ENCODE measurements at regions not wholly inside any gene's neighbourhood (a gene's known extent, or its start where the extent isn't known, plus 50 kb on each side); places are given as distances from the start of the nearest gene placed in this dataset.

- no peak for DNase-seq (ENCODE audit: low read depth)
- H3K4me3 ChIP-seq (ENCODE audit: control insufficient read depth, low read depth, low read length), result no peak overlapping the region
- TF ChIP-seq CTCF (IDR thresholded peaks at IDR 0.05; ENCODE audit: control insufficient read depth, insufficient read depth, low read depth, low read length, missing control alignments), result no peak
Observed at GRCh38 chr14:66383257-66383656, 102.9 kb upstream of the CCDC196 start.

- TF ChIP-seq CTCF (IDR thresholded peaks at IDR 0.05; ENCODE audit: control insufficient read depth, insufficient read depth, low read depth, low read length, missing control alignments), result no peak
- no peak for DNase-seq (ENCODE audit: low read depth)
- H3K4me3 ChIP-seq (ENCODE audit: control insufficient read depth, low read depth, low read length), result no peak overlapping the region
Observed at GRCh38 chr14:66383771-66384170, 102.4 kb upstream of the CCDC196 start.

- no peak for DNase-seq (ENCODE audit: low read depth)
Observed at GRCh38 chr14:66388516-66388915, 97.7 kb upstream of the CCDC196 start.

GRCh38 chr14:66389481-66389880, 96.7 kb upstream of the CCDC196 start:
- no peak overlapping the region for H3K4me3 ChIP-seq (ENCODE audit: control insufficient read depth, low read depth, low read length)
- no peak for DNase-seq (ENCODE audit: low read depth)
- TF ChIP-seq CTCF (IDR thresholded peaks at IDR 0.05; ENCODE audit: control insufficient read depth, insufficient read depth, low read depth, low read length, missing control alignments), result no peak

More at GRCh38 chr14:66388516-66388915, 97.7 kb upstream of the CCDC196 start:
- TF ChIP-seq CTCF (IDR thresholded peaks at IDR 0.05; ENCODE audit: control insufficient read depth, insufficient read depth, low read depth, low read length, missing control alignments), result no peak
- H3K4me3 ChIP-seq (ENCODE audit: control insufficient read depth, low read depth, low read length), result no peak overlapping the region

GRCh38 chr14:66395300-66395699, 90.9 kb upstream of the CCDC196 start:
- DNase-seq (ENCODE audit: low read depth), result no peak
- no peak for TF ChIP-seq CTCF (IDR thresholded peaks at IDR 0.05; ENCODE audit: control insufficient read depth, insufficient read depth, low read depth, low read length, missing control alignments)
- no peak overlapping the region for H3K4me3 ChIP-seq (ENCODE audit: control insufficient read depth, low read depth, low read length)

- DNase-seq (ENCODE audit: low read depth), result no peak
- TF ChIP-seq CTCF (IDR thresholded peaks at IDR 0.05; ENCODE audit: control insufficient read depth, insufficient read depth, low read depth, low read length, missing control alignments), result no peak
- no peak overlapping the region for H3K4me3 ChIP-seq (ENCODE audit: control insufficient read depth, low read depth, low read length)
Observed at GRCh38 chr14:66396164-66396563, 90.0 kb upstream of the CCDC196 start.

- H3K4me3 ChIP-seq (ENCODE audit: control insufficient read depth, low read depth, low read length), result no peak overlapping the region
- no peak for DNase-seq (ENCODE audit: low read depth)
- no peak for TF ChIP-seq CTCF (IDR thresholded peaks at IDR 0.05; ENCODE audit: control insufficient read depth, insufficient read depth, low read depth, low read length, missing control alignments)
Observed at GRCh38 chr14:66398437-66398836, 87.7 kb upstream of the CCDC196 start.

Measured in AG09309 (cell line).